GM18861 (cell line): ENCODE measurements at regions not wholly inside any gene's neighbourhood (a gene's known extent, or its start where the extent isn't known, plus 50 kb on each side); places are given as distances from the start of the nearest gene placed in this dataset.
"Not testable (repeated sequence)": the region's sequence is repeated elsewhere in the genome, so short reads cannot be mapped to it uniquely, and the experiment has no call there.

Source experiments
- ATAC-seq: cut with Tn5 transposase; IDR thresholded peaks from one replicate; pipeline ENCODE4 v1.9.1; 2021; ENCODE audit not compliant: unreplicated experiment

DNA sequence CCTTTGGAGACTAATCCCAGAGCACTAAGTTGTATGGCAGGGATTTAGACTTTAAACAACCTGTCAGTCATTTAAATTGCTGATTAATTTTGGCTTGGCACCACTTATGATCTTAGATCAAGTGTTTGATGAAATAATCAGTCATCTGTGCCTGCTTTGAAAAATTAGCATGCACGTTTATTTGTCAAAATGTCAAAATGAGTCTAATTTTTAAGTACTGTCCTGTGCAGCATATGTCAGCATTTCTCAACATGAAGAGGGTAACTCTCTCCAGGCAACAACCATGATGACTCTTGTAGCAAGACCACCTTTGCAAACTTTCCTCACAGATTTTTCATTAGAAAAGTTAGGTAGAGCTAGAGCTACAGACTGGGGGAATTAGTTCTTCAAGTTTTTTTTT is 155.7 kb upstream of the GJE1 start:
- ATAC-seq = no peak

GRCh38 chr6:141969768-141970415 is 162.8 kb upstream of the GJE1 start:
- not testable (repeated sequence) for ATAC-seq

- no peak for ATAC-seq
These were observed 163.5 kb upstream of the GJE1 start for GRCh38 chr6:141969201-141969600.

GRCh38 chr6:141968632-141969031 is 164.1 kb upstream of the GJE1 start:
- ATAC-seq = no peak

DNA sequence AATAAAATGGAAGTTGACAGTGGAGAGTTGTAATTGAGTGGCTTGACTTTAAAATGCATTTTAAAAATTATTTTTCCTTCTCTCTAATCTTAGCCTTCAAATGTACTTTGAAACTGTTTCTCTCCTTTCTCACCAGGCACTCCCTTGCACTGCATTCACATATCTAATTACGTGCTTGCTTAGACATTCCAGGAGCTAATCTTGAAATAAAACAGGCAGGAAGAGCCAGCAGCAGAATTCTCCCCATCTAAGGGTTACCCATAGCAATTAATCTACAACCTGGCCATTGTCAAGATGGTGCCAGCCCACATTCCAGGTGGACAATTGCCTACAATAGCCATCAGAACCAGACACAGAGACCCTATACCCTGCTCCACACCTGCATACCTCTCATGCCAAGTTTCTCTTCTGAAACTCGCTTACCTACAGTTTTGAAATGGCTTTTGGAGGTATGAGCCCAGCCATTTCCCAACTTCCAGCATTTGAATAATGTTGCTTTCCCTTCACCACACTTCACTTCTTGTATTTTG is 167.6 kb upstream of the GJE1 start:
- ATAC-seq = no peak

- no peak for ATAC-seq
These were observed 169.0 kb upstream of the GJE1 start for GRCh38 chr6:141963543-141964295.

DNA sequence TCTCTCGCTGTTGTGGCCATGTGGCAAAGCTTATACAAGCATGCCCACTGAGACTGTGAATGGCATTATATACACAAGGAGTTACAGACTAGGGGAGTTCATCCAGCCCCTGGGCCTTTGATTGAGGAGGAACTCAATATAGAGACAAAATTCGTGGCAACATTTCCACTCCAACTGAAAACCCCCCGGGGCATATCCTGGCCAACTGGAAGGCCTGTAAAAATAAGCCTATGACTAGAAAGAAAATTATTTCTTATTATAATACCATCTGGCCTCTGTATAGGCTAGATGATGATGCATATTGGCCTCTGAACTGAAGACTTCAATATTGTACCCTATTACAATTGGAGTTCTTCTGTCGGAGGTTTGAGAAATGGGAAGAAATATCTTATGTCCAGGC is 175.5 kb upstream of the GJE1 start:
- no peak for ATAC-seq

DNA sequence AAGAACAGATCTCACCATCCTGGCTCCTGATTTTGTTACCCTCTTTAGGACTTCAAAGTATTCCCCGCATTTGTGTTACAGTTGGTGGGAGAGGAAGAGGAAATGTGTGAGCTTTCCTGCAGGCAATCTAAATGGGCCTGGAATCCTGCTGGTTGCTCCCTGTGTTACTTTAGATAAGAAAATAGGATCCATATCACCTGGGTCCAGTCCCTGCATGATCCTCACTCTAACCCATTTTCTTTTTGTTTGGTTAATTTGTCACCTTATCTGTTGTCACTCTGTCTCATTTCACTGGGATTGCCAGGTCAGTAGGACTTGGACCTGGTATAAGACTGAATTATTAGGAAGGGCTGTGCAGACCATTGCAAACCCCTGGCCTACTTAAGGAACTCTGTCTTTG is 175.9 kb upstream of the GJE1 start:
- ATAC-seq = no peak

- ATAC-seq = no peak
These were observed 176.5 kb upstream of the GJE1 start for GRCh38 chr6:141956046-141956761.

DNA sequence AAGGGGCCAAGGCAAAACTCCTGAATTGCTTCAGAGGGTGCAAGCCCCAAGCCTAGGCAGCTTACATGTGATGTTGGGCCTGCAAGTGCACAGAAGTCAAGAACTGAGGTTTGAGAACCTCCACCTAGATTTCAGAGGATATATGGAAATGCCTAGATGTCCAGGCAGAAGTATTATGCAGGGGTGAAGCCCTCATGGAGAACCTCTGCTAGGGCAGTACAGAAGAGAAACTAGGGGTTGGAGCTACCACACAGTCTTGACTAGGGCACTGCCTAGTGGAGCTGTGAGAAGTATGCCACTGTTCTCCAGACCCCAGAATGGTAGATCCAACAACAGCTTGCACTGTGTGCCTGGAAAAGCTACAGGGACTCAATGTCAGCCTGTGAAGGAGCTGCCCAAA is 179.7 kb upstream of the GJE1 start:
- no peak for ATAC-seq

GRCh38 chr6:141946502-141946901 is 186.2 kb upstream of the GJE1 start:
- ATAC-seq = no peak

- ATAC-seq = no peak
These were observed 194.1 kb upstream of the GJE1 start for GRCh38 chr6:141938664-141939063.

GRCh38 chr6:141932685-141933084 is 200.0 kb upstream of the GJE1 start:
- ATAC-seq = no peak

DNA sequence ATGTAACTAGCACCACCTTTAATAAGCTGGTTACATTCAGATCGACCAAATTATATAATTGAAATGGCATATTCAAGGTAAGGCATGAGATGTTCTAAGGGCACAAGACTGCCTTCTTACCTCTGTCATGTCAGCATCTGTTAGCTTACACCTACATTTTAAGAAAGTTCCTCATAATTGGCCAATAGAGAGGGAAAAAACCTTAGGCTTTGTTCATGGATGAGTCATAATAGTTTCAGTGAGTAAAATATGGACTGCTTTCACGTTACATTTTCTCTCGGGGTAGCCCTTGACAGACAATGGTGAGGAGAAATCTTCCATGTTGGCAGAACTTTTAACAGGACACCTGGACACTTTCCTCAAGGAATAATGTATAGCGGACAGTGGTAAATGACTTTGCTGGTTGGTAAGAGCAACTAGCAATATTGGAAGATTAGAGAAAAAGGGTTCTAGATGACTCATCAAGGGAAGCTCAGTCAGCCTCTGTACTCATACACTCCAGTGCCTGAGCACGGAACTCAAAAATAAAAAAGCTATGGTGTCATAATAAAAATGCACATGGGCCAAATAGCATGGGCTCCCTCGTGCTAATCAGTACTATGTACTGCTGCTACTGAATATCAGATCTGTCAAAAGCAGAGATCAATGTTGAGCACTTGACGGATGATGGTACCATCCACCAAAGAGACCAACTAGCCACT is 206.4 kb upstream of the GJE1 start:
- ATAC-seq = peak; percentile 79

GRCh38 chr6:141925001-141925400 is 207.7 kb upstream of the GJE1 start:
- no peak for ATAC-seq

DNA sequence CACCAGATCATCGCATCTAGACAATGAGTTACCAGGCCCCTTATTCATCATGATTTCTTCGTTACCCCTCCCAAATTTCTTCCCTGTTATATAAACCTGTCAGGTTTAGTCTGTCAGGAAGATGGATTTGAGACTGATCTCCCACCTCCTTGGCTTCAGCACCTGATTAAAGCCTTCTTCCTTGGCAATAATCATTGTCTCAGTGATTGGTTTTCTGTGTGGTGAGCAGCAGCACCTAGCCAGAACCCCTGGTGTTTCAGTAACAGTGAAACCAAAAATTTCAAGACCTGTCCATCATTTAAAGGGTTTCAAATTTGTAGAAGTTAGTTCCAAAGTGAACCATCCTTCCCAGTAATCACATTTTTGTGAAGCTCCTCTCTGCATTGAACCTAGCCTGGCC is 209.8 kb upstream of the GJE1 start:
- no peak for ATAC-seq

GRCh38 chr6:141916682-141917505 is 215.8 kb upstream of the GJE1 start:
- not testable (repeated sequence) for ATAC-seq

- ATAC-seq = no peak
These were observed 218.1 kb upstream of the GJE1 start for GRCh38 chr6:141914646-141915045.

GRCh38 chr6:141906569-141907080 is 226.1 kb upstream of the GJE1 start:
- no peak for ATAC-seq

DNA sequence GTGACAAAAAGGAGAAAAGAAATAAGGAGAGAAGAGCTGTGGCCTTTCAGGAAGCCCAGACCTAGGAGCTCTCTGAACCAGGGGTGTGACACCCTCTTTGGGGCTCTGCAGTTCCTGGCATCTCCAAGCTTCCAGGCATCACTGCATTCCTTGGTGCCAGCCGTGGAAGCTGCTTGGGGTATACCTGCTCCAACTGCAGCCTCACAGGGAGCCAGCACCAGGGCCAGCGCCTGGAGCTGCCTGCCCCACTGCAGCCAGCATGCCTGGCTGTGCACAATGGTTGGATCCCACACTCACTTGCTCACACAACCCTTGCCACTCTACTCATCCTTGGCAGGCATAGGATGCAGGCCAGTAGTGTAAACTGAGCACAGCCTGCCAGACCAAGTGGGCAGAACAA is 242.1 kb upstream of the GJE1 start:
- ATAC-seq = no peak
